B cell (primary cell): ENCODE measurements at regions not wholly inside any gene's neighbourhood (a gene's known extent, or its start where the extent isn't known, plus 50 kb on each side); places are given as distances from the start of the nearest gene placed in this dataset.

Experiments used
- EZH2 ChIP-seq: IDR thresholded peaks from 2 replicates; pipeline ENCODE4 v1.6.1; 2012; ENCODE audit warnings: borderline replicate concordance, low read depth, mild to moderate bottlenecking, moderate library complexity, low read length; ENCODE audit not compliant: insufficient read depth, poor library complexity, severe bottlenecking
- TF ChIP-seq, protein P1 (sequence below): fragments of 200-600 bp; IDR thresholded peaks from one replicate; pipeline ENCODE4 v1.8.0; 2022; ENCODE audit warnings: antibody characterized with exemption, mild to moderate bottlenecking

DNA sequence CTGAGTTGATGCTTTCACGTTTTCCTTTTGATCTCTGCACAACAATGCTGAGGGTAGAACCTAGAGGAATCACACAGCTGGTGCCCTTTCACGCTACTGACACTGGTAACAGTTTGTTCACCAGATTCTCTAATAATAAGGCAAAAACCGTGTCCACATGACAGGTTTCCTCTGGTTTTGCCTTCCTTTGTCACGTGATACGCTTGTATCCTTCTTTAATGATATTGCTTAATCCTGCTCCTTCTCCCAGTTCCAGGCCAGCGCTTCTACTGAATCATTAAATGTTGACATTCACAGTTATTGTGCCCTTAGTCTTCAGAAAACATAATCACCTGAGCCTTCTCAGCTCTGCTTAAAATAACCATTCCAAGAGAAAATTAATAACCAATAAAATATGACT is 978.2 kb upstream of the NCAM2 start:
- TF ChIP-seq, protein P1, sequence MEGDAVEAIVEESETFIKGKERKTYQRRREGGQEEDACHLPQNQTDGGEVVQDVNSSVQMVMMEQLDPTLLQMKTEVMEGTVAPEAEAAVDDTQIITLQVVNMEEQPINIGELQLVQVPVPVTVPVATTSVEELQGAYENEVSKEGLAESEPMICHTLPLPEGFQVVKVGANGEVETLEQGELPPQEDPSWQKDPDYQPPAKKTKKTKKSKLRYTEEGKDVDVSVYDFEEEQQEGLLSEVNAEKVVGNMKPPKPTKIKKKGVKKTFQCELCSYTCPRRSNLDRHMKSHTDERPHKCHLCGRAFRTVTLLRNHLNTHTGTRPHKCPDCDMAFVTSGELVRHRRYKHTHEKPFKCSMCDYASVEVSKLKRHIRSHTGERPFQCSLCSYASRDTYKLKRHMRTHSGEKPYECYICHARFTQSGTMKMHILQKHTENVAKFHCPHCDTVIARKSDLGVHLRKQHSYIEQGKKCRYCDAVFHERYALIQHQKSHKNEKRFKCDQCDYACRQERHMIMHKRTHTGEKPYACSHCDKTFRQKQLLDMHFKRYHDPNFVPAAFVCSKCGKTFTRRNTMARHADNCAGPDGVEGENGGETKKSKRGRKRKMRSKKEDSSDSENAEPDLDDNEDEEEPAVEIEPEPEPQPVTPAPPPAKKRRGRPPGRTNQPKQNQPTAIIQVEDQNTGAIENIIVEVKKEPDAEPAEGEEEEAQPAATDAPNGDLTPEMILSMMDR, result no peak
- no peak for TF ChIP-seq EZH2
